DND-41 (cell line): ENCODE measurements at regions not wholly inside any gene's neighbourhood (a gene's known extent, or its start where the extent isn't known, plus 50 kb on each side); places are given as distances from the start of the nearest gene placed in this dataset.
"Not testable (repeated sequence)": the region's sequence is repeated elsewhere in the genome, so short reads cannot be mapped to it uniquely, and the experiment has no call there.

ENCODE experiments used
- CTCF ChIP-seq: IDR thresholded peaks from 2 replicates; pipeline ENCODE4 v1.5.1; 2012; ENCODE audit warnings: borderline replicate concordance, low read length, moderate library complexity, mild to moderate bottlenecking; ENCODE audit not compliant: poor library complexity, severe bottlenecking; ENCODE audit errors: extremely low read depth
- EZH2 ChIP-seq: IDR thresholded peaks from 3 replicates; pipeline ENCODE4 v1.6.1; 2012; ENCODE audit warnings: borderline replicate concordance, low read depth, mild to moderate bottlenecking, moderate library complexity, low read length, inconsistent platforms; ENCODE audit not compliant: severe bottlenecking

GRCh38 chr2:87353408-87353807 lies 331.8 kb upstream of the PLGLB1 start:
- not testable (repeated sequence) for TF ChIP-seq CTCF, EZH2
